ENCODE measurements at regions not wholly inside any gene's neighbourhood (a gene's known extent, or its start where the extent isn't known, plus 50 kb on each side); places are given as distances from the start of the nearest gene placed in this dataset.

DNA sequence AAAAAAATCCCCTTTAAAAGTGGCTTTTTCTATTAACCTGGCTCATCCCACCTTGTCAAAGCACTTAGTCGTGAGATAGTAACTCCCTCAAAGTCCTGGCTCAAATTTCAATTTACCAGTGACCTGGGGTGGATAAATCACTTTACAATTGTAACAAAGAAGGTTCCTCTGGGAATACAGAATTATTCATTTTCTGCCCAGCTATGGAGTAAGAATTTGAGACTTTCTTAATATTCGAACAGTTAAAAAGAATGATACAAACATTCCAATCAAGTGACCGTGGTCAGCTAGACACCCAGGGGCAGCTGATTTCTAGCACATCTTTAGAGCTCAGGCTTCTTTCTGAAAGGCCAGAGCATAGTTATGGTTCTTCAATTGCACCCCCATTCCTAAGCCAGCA is 291.0 kb upstream of the TGFBR2 start:
- Histone ChIP-seq H3K4me2 (ENCODE audit: low read length) (no peak overlapping the region), H3K36me3 (ENCODE audit: insufficient read depth, low read length) (no peaks in the 10 kb centered on the region), H3K27me3 (ENCODE audit: insufficient read depth, low read depth, low read length) (no peaks in the 10 kb centered on the region)

DNA sequence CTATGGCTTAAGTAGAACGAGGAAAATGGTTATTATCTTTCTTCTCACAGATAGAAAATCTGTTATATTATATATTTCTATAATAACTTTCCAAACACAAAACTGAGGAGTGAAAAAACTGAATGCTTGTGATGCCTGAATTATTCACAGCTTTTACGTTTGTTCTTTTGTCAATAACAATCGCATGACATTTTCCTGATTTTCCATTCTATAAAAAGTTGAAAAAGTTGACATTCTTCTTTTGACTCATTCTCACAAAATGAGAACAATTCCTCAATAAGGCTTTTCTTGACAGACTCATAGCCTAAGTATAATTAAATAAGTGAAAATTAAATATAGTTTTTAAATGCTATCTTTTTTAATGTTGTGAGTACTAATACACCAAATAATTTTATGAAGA is 288.8 kb upstream of the TGFBR2 start:
- H3K36me3 ChIP-seq (ENCODE audit: insufficient read depth, low read length): no peaks in the 10 kb centered on the region
- no peaks in the 10 kb centered on the region for H3F3A ChIP-seq (ENCODE audit: insufficient read depth, low read length, poor library complexity, severe bottlenecking)
- H3K4me2 ChIP-seq (ENCODE audit: low read length): no peak overlapping the region
- H4K20me1 ChIP-seq (ENCODE audit: insufficient read depth): no peaks in the 10 kb centered on the region
- no peak overlapping the region for H3K27ac ChIP-seq (ENCODE audit: low read length)
- H3K79me2 ChIP-seq (replicated peaks; ENCODE audit: insufficient read depth, low read length): no peaks in the 10 kb centered on the region
- no peak overlapping the region for H3K9ac ChIP-seq (ENCODE audit: low read length)
- H3K9me3 ChIP-seq (ENCODE audit: low read length): peaks cover 4% of the 10 kb centered on the region
- no peaks in the 10 kb centered on the region for H3K27me3 ChIP-seq (ENCODE audit: insufficient read depth, low read depth, low read length)
- no peak overlapping the region for H3K4me3 ChIP-seq (ENCODE audit: low read length)
- H2AFZ ChIP-seq (ENCODE audit: low read depth, low read length): no peak overlapping the region
- no peaks in the 10 kb centered on the region for H3K9me2 ChIP-seq (ENCODE audit: insufficient read depth, low read length)
- TF ChIP-seq SMC3 (conservative IDR thresholded peaks at IDR 0.05; ENCODE audit: poor library complexity) (no peak), EP300 (conservative IDR thresholded peaks at IDR 0.05; ENCODE audit: poor library complexity, severe bottlenecking) (no peak), EZH2 (IDR thresholded peaks at IDR 0.05; ENCODE audit: borderline replicate concordance, insufficient read depth, low read length, poor library complexity, severe bottlenecking) (no peak), TAF1 (IDR thresholded peaks at IDR 0.05; ENCODE audit: low read depth) (no peak), MXI1 (conservative IDR thresholded peaks at IDR 0.05; ENCODE audit: poor library complexity, severe bottlenecking) (no peak), CTCF (IDR thresholded peaks at IDR 0.05; ENCODE audit: poor library complexity, severe bottlenecking) (no peak), RAD21 (conservative IDR thresholded peaks at IDR 0.05) (no peak), POLR2AphosphoS5 (IDR thresholded peaks at IDR 0.05) (no peak)
- TF ChIP-seq, protein P1, sequence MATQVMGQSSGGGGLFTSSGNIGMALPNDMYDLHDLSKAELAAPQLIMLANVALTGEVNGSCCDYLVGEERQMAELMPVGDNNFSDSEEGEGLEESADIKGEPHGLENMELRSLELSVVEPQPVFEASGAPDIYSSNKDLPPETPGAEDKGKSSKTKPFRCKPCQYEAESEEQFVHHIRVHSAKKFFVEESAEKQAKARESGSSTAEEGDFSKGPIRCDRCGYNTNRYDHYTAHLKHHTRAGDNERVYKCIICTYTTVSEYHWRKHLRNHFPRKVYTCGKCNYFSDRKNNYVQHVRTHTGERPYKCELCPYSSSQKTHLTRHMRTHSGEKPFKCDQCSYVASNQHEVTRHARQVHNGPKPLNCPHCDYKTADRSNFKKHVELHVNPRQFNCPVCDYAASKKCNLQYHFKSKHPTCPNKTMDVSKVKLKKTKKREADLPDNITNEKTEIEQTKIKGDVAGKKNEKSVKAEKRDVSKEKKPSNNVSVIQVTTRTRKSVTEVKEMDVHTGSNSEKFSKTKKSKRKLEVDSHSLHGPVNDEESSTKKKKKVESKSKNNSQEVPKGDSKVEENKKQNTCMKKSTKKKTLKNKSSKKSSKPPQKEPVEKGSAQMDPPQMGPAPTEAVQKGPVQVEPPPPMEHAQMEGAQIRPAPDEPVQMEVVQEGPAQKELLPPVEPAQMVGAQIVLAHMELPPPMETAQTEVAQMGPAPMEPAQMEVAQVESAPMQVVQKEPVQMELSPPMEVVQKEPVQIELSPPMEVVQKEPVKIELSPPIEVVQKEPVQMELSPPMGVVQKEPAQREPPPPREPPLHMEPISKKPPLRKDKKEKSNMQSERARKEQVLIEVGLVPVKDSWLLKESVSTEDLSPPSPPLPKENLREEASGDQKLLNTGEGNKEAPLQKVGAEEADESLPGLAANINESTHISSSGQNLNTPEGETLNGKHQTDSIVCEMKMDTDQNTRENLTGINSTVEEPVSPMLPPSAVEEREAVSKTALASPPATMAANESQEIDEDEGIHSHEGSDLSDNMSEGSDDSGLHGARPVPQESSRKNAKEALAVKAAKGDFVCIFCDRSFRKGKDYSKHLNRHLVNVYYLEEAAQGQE (IDR thresholded peaks at IDR 0.05; ENCODE audit: borderline replicate concordance): no peak

More for the DNA sequence above, 291.0 kb upstream of the TGFBR2 start:
- no peaks in the 10 kb centered on the region for H3K9me2 ChIP-seq (ENCODE audit: insufficient read depth, low read length)
- H3K4me3 ChIP-seq (ENCODE audit: low read length): no peak overlapping the region
- no peaks in the 10 kb centered on the region for H4K20me1 ChIP-seq (ENCODE audit: insufficient read depth)
- no peak overlapping the region for H3K9ac ChIP-seq (ENCODE audit: low read length)
- H3F3A ChIP-seq (ENCODE audit: insufficient read depth, low read length, poor library complexity, severe bottlenecking): no peaks in the 10 kb centered on the region
- H3K79me2 ChIP-seq (replicated peaks; ENCODE audit: insufficient read depth, low read length): no peaks in the 10 kb centered on the region
- H3K9me3 ChIP-seq (ENCODE audit: low read length): peaks cover 4% of the 10 kb centered on the region
- H3K27ac ChIP-seq (ENCODE audit: low read length): no peak overlapping the region
- no peak overlapping the region for H2AFZ ChIP-seq (ENCODE audit: low read depth, low read length)
- TF ChIP-seq SMC3 (conservative IDR thresholded peaks at IDR 0.05; ENCODE audit: poor library complexity): no peak
- TF ChIP-seq CTCF (IDR thresholded peaks at IDR 0.05; ENCODE audit: poor library complexity, severe bottlenecking): no peak
- TF ChIP-seq POLR2AphosphoS5 (IDR thresholded peaks at IDR 0.05): no peak
- no peak for TF ChIP-seq EP300 (conservative IDR thresholded peaks at IDR 0.05; ENCODE audit: poor library complexity, severe bottlenecking)
- TF ChIP-seq RAD21 (conservative IDR thresholded peaks at IDR 0.05): no peak
- TF ChIP-seq, protein P1 (IDR thresholded peaks at IDR 0.05; ENCODE audit: borderline replicate concordance): no peak
- TF ChIP-seq EZH2 (IDR thresholded peaks at IDR 0.05; ENCODE audit: borderline replicate concordance, insufficient read depth, low read length, poor library complexity, severe bottlenecking): no peak
- no peak for TF ChIP-seq TAF1 (IDR thresholded peaks at IDR 0.05; ENCODE audit: low read depth)
- TF ChIP-seq MXI1 (conservative IDR thresholded peaks at IDR 0.05; ENCODE audit: poor library complexity, severe bottlenecking): no peak

Data from neural cell (in vitro differentiated cells).